ENCODE measurements at regions not wholly inside any gene's neighbourhood (a gene's known extent, or its start where the extent isn't known, plus 50 kb on each side); places are given as distances from the start of the nearest gene placed in this dataset.
A peak's percentile ranks its signal among the peaks of the same experiment; 100 is the strongest.

GRCh38 chr7:21253740-21254687 lies 173.9 kb upstream of the SP4 start:
- no peak for DNase-seq

DNA sequence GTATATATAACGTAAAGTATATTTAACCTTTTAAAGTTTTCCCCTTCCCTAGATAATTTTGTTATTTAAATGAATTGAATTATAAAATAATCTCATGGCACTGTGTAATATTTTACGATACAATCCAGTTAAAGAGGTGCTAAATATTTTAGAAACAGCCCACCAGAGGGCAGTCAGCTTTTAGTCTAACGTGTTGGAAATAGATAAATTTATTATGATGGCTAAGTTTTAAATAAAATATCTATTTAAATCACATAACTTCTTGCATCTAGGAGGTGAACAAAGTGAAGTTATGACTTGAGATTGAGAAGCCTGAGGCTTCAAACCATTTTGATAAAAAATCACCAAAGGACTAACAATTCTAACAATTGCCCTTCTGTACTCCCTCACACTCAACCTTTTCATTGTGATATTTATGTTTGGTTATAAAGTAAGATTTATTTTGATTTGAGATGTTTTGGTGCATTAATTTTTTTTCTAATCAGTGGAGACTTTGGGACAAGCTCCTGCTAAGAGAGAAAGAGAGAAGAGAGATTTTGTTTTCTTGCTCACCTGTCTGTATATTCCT lies 171.5 kb upstream of the SP4 start:
- no peak for DNase-seq

DNA sequence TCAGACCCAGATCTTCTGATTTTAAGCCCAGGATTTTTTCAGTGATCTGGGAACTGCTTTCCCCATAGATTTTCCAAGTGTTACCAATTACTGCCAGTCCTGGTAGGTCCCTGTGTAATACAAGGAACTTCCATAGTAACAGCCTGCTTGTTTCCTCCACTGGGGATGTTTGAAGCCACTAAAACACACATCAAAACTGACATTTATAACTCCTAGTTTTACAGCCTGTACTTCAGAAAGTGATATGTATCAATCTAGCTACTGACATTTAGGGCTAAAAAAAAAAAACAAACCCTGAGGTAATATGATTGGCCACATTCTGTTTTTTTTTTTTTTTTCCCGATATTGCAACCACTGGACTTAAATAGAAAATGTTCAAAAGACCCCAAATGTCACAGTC lies 166.9 kb upstream of the SP4 start:
- DNase-seq = no peak

DNA sequence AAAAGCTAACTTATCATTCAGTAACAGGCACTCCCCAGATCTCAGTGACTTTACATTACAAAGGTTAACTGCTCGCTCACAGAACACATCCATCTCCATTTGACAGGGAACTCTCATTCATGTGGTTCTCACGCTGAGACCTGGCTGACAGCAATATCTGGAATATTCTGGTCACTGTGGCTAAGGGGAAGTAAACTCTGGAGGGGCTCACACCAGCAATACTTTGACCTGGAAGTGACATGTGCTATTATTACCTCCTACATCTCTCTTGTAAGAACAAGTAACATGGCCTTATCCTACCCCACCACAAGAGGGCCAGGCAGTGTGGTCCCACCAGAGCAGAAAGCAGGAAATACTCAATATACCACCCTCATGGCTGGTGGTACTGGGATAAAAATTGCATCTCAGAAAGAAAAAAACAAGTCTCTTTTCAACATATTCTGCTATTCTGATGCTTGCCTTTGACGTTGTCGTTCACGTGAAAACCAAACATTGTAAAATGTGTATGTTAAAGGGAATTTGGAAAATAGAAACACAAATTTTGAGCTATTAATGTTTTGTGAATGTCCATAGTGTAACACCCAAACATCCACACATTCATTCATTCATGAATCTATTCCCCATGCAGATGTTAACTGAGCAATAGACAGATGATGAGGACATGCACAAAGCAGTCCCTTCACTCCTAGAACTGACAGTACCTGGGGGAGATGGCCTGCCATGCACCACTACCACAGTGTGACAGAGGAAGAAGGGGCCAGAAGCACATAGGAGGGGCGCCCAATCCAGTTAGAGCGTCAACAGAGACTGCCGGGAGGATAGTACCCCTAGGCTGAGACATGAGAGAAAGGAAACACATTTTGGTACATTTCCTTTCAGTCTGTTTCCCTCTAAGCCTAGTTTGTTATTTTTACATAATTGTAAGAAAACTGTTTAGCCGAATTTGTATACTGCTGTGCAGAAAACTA lies 166.0 kb upstream of the SP4 start:
- DNase-seq = no peak

- DNase-seq = no peak
These were observed 158.9 kb upstream of the SP4 start for GRCh38 chr7:21269021-21269420.

DNA sequence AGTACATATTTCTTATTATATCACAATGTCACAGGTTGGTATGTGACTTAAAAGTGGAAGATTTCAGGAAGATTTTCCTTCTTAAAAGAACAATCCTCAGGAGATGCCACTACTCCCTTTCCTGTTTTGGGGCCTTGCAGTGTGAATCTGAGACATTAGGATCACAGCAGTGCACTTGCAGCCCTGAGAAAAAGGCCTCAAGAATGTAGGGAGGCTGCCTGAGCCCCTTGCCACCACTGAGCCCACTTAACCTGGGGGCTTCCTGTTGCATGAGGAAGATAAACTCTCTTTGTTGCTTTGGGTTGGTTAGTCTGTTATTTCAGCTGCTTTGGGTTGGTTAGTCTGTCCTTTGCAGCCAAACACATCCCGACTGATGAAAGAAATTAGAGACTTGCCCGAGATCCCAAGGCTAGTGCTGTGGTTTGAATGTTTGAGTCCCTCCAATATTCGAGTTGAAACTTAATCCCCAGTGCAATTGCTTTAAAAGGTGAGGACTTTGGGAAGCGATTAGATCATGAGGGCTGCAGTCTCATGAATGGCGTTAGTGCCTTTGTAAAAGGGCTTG lies 151.3 kb upstream of the SP4 start:
- no peak for DNase-seq

GRCh38 chr7:21278944-21279343 lies 148.9 kb upstream of the SP4 start:
- DNase-seq = no peak

DNA sequence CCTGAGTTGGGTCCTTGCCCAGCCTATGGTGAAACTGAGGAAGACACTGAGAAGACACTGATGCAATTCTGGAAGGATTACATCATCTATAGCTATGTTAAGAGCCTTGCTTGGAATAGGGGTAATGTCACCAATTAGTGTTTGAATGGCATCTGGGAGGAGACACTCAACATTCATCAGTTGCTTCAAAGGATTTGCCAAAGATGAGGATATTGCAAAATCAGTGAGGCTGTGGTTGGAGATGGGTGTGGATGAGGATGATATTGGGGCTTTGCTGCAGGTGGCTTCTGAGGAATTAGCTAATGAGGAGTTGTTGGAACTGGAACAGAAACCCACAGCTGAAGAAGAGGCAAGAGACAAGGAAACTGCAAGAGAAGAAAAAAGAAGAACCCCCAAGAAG lies 146.7 kb upstream of the SP4 start:
- DNase-seq = no peak

- DNase-seq = no peak
These were observed 134.1 kb upstream of the SP4 start for GRCh38 chr7:21293771-21294170.

DNA sequence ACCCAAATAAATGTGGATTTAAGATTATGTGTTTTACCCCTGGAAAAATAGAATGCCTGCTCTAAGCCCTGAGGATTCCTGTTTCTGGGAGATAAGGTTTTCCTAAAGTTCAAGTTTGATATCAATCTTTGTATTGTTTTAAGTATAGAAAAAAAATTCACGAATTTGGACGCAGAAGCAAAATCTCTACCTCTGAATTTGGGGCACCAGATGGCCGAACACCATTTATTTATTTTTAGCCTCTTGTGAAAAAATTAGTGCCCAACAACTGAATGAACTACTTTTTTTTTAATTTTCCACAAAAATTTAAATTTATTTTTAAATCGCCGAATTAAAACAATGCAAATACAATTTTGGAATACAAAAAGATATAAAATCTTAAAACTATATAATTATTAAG lies 128.1 kb upstream of the SP4 start:
- DNase-seq = no peak

- DNase-seq = no peak
These were observed 127.2 kb upstream of the SP4 start for GRCh38 chr7:21300692-21301091.

DNA sequence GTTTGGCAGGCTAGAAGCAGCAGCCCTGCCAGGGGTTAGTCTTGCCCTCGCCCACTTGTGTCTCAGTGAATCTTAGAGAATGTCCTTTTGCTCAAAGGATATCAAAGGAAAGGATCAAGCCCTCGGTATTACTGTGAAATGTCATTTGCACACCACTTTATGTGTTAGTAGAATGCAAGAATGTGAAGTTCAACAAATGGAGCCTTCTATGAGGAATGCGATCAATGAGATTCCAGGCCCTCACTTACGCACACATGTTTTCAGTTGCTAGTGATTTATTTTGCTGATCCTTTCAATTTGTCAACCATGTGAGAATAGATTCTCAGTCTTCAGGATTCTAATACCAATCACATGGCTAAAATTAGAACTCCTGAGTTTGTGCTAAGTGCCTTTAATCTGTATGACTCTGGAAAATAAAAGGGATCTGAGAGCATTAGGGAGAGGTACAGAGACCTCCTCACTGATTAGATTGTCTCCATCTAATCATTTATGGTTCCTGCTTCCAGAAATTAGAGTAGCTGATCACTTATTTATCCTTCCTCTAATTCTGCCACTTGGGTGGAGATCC lies 123.0 kb upstream of the SP4 start:
- no peak for DNase-seq

DNA sequence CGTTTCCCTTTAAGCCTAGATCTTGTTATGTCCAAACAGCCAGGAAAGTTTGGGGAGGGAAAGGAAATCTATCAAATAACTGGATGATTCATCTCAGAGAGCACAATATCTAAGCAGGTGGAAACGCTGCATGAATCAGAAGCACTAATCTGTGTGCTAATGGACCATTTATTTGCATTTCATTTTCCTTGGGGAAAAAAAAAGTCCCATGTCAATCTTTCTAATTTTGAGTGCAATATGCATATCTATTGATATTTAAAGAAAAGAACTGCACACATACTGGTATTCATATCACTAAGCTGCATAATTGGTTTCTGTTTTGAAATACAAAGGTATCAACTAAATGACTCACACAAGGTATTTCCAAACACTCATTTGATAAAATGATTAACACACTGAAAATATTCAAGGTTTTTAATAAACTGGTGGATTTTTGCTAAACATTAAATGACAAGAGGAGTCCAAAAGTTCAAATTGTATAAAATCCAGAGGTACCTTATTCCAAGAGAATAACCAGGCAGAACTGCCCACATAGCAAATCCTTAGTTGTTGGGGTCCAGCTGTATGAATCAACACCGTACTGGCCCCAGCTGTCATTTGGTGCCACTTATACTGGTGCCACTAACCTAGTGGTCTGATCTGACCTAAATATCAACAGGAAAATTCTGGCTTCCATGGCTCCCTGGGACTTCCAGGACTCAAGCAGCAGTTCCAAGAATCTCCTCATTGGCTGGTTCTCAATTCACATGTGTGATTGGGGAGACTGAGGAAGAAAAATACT lies 122.2 kb upstream of the SP4 start:
- DNase-seq = no peak

DNA sequence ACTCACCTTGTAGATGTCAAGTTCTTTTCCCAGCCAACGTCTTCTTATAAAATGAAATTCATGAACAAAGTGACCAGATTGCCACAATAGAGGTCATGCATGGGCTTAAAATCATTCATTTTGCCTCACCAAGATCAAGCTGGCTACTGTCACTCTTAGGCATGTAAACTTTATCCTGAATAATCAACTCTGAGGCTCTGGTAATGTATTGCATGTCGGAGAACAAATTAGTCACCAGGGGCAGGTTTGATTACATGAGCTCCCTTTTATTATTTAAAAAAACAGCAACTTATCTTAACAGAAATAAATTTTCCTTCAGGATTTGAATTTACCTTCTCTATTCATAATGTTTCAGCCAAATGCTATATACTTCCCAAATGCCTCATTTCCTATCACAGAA lies 112.9 kb upstream of the SP4 start:
- no peak for DNase-seq

DNA sequence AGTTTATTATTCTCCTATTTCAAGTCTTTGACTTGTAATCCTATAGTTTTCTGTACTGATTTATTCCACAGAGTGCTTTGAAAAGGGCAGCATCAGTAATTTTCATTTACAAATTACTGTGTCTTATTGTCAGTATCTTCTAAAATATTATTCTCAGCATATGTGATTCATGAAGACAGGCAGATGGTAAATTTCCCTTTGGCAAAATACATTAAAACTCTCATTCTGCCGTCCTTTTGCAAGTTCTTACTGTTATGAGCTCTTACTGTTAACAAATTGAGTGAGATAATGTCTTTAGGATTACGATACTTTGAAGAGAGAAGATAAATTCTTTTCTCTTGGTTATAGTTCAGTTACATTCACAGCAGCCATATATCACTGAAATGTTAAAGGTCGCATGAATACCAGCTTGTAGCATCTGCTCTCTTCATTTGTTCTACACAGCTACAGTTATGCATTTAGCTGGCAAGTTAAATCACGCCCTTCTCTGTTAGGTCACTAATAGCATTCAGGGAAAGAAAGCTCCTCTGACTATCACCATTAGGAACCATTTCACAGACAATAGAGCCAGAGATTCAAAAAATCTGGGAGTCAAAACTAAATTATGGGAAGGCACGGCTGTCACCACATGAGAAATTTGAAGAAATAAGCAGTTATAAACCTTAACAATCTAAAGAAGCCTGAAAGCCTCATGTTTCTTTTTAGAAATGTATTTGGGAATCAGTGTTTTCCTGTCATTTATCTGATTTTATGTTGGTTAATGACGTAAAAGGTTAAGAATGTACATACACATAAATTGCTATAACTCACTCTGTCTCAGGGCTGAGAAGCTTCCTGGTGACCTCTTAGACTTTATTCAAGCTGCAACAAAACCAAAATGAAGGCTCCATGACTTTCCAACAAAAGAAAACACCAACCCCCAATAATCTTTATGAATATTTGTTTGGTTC lies 109.6 kb upstream of the SP4 start:
- peak; percentile 61 for DNase-seq

DNA sequence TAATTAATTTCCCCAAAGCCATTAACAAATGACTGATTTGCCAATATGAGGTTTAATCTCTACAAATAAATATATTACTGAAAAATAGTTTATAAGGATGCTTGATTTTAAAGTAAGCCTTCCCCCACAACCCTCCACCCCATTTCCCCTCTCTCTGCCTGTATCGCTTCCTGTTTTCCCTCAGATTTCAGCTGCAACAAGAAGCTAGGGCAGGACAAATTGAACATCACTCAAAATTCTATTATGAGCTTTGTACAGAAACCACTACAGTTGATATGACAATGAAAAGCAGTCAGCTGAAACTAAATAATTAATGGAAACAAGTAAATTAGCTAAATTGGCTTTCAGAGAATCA lies 109.0 kb upstream of the SP4 start:
- DNase-seq = peak; percentile 63

GRCh38 chr7:21326241-21326640 lies 101.6 kb upstream of the SP4 start:
- DNase-seq = no peak

DNA sequence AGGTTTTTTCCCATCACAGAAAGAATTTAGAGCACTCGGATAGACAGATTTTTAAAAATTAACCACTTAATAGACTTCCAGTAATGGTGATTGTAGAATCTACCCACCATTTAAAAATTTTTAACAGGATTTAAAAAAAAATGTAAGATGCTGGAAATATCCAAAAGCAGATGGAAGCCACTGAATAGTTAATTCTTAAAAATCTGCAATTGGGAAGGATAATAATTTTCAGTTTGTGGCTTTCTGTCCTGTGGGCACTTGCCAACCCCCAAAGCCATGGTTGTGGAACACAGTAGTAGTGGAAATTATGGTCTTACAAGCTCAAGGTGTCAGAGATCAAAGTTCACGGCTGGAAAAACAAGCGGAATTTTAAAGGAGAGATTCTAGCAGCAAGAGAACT lies 101.0 kb upstream of the SP4 start:
- DNase-seq = no peak

DNA sequence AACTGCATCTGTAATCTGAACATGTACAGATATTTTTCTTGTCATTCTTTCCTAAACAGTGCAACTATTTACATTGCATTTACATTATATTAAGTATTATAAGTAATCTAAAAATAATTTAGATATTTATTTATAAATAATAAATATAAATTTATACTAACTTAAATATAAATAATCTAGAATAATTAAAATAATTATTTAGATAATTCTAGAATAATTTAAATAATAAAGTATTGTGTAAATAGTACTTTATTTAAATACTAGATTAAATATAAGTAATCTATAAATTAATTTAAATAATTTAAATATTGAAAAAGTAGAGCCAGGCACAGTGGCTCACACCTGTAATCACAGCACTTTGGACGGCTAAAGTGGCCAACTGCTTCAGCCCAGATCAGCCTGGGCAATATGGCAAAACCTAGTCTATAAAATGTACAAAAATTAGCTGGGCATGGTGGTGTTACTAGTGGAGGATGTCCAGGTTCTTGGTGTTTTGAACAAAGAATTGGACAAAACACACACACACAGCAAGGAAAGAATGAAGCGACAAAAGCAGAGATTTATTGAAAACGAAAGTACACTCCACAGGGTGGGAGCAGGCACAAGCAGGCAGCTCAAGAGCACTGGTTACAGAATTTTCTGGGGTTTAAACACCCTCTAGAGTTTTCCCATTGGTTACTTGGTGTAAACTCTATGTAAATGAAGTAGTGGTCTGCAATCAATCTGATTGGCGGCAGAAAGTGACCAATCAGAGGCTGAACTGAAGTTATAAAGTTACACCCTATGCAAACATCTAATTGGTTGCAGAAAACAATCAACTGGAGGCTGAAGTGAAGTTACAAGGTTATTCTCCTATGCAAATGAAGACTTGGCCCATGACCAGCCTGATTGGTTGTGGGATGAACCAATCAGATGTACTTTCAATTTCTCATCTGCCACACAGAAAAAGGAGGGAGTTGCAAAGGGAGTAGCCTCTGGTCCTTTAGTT lies 100.2 kb upstream of the SP4 start:
- no peak for DNase-seq
